Spleen (tissue), 7 donors: ENCODE measurements at regions not wholly inside any gene's neighbourhood (a gene's known extent, or its start where the extent isn't known, plus 50 kb on each side); places are given as distances from the start of the nearest gene placed in this dataset.
"Not testable (repeated sequence)": the region's sequence is repeated elsewhere in the genome, so short reads cannot be mapped to it uniquely, and the experiment has no call there.

Source experiments
- CTCF ChIP-seq, 11 experiments: fragments of 200-600 bp in 7 of 11; fragments of 450-650 bp in 4 of 11; sonication (generic) in 4 of 11; IDR thresholded peaks in 8 of 11; conservative IDR thresholded peaks in 3 of 11; 1 replicate in 7 of 11; 2 replicates in 4 of 11; pipeline versions ENCODE4 v1.4.0 to v1.8.0; 2016 to 2021; ENCODE audit warnings: antibody characterized with exemption in 11 of 11, inconsistent platforms in 4 of 11, mild to moderate bottlenecking in 1 of 11
- POLR2A ChIP-seq, 3 donors: fragments of 450-650 bp; IDR thresholded peaks; one replicate each; pipeline ENCODE4 v1.5.1; 2017; ENCODE audit warnings: antibody characterized with exemption in 3 of 3, mild to moderate bottlenecking in 1 of 3
- donor health status: DM: no; HTN: no; CAD: no; lungs with moderate emphysema.
- donor health status: DM: no; HTN: no; CAD: no.
- donor health status: DM: no; HTN: no; CAD: no.

- not testable (repeated sequence) for TF ChIP-seq CTCF (IDR thresholded peaks at IDR 0.05 in 8 of 11, conservative IDR thresholded peaks at IDR 0.05 in 3 of 11); POLR2A (IDR thresholded peaks at IDR 0.05)
These were observed 140.7 kb downstream of the CCDC144A start for GRCh38 chr17:16830770-16831169.
